ENCODE measurements at regions not wholly inside any gene's neighbourhood (a gene's known extent, or its start where the extent isn't known, plus 50 kb on each side); places are given as distances from the start of the nearest gene placed in this dataset.

DNA sequence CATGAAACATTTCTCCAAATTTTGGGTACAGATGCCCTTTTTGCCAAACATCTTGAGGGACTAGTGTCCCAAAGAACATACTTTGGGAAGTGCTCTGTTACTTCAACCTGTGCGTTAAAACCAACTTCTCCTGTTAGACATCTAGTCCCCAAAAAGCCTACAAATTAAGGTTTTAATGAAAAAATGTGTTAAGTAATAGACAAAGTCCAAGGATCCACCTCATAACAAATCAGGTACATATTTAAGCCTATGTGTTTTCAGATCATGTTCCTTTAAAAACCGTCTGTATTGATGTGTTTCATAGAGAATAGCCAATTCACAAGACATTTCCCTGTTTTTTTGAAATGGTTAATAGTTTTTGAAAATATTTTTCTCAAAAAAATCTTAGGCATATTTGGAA, 174.8 kb upstream of the FAM20A start:
- no peak for TF ChIP-seq FOS (IDR thresholded peaks at IDR 0.05; ENCODE audit: borderline replicate concordance, extremely low read depth, insufficient read length)
- TF ChIP-seq FOXK2 (IDR thresholded peaks at IDR 0.05) = no peak
- TF ChIP-seq, protein P1, sequence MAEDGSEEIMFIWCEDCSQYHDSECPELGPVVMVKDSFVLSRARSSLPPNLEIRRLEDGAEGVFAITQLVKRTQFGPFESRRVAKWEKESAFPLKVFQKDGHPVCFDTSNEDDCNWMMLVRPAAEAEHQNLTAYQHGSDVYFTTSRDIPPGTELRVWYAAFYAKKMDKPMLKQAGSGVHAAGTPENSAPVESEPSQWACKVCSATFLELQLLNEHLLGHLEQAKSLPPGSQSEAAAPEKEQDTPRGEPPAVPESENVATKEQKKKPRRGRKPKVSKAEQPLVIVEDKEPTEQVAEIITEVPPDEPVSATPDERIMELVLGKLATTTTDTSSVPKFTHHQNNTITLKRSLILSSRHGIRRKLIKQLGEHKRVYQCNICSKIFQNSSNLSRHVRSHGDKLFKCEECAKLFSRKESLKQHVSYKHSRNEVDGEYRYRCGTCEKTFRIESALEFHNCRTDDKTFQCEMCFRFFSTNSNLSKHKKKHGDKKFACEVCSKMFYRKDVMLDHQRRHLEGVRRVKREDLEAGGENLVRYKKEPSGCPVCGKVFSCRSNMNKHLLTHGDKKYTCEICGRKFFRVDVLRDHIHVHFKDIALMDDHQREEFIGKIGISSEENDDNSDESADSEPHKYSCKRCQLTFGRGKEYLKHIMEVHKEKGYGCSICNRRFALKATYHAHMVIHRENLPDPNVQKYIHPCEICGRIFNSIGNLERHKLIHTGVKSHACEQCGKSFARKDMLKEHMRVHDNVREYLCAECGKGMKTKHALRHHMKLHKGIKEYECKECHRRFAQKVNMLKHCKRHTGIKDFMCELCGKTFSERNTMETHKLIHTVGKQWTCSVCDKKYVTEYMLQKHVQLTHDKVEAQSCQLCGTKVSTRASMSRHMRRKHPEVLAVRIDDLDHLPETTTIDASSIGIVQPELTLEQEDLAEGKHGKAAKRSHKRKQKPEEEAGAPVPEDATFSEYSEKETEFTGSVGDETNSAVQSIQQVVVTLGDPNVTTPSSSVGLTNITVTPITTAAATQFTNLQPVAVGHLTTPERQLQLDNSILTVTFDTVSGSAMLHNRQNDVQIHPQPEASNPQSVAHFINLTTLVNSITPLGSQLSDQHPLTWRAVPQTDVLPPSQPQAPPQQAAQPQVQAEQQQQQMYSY (CRISPR knock-in tag; IDR thresholded peaks at IDR 0.05) = no peak
- no peak for TF ChIP-seq EZH2 (IDR thresholded peaks at IDR 0.05; ENCODE audit: borderline replicate concordance, control insufficient read depth, low read depth, low read length)
- TF ChIP-seq, protein P2, sequence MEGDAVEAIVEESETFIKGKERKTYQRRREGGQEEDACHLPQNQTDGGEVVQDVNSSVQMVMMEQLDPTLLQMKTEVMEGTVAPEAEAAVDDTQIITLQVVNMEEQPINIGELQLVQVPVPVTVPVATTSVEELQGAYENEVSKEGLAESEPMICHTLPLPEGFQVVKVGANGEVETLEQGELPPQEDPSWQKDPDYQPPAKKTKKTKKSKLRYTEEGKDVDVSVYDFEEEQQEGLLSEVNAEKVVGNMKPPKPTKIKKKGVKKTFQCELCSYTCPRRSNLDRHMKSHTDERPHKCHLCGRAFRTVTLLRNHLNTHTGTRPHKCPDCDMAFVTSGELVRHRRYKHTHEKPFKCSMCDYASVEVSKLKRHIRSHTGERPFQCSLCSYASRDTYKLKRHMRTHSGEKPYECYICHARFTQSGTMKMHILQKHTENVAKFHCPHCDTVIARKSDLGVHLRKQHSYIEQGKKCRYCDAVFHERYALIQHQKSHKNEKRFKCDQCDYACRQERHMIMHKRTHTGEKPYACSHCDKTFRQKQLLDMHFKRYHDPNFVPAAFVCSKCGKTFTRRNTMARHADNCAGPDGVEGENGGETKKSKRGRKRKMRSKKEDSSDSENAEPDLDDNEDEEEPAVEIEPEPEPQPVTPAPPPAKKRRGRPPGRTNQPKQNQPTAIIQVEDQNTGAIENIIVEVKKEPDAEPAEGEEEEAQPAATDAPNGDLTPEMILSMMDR (IDR thresholded peaks at IDR 0.05 in 2 of 3, conservative IDR thresholded peaks at IDR 0.05 in 1 of 3; ENCODE audit: control insufficient read depth in 2 of 3, extremely low read depth in 1 of 3, insufficient read depth in 1 of 3, low read depth in 3 of 3, low read length in 3 of 3) = no peak
- TF ChIP-seq JUND (IDR thresholded peaks at IDR 0.05; ENCODE audit: low read depth, low read length) = no peak
- no peak for TF ChIP-seq SIN3A (IDR thresholded peaks at IDR 0.05; ENCODE audit: low read depth, low read length)
- TF ChIP-seq, protein P3, sequence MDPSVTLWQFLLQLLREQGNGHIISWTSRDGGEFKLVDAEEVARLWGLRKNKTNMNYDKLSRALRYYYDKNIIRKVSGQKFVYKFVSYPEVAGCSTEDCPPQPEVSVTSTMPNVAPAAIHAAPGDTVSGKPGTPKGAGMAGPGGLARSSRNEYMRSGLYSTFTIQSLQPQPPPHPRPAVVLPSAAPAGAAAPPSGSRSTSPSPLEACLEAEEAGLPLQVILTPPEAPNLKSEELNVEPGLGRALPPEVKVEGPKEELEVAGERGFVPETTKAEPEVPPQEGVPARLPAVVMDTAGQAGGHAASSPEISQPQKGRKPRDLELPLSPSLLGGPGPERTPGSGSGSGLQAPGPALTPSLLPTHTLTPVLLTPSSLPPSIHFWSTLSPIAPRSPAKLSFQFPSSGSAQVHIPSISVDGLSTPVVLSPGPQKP (IDR thresholded peaks at IDR 0.05; ENCODE audit: low read depth, low read length) = no peak
- TF ChIP-seq RBBP5 (conservative IDR thresholded peaks at IDR 0.05) = no peak
- TF ChIP-seq GABPA (IDR thresholded peaks at IDR 0.05; ENCODE audit: low read depth) = no peak
- TF ChIP-seq, protein P4, sequence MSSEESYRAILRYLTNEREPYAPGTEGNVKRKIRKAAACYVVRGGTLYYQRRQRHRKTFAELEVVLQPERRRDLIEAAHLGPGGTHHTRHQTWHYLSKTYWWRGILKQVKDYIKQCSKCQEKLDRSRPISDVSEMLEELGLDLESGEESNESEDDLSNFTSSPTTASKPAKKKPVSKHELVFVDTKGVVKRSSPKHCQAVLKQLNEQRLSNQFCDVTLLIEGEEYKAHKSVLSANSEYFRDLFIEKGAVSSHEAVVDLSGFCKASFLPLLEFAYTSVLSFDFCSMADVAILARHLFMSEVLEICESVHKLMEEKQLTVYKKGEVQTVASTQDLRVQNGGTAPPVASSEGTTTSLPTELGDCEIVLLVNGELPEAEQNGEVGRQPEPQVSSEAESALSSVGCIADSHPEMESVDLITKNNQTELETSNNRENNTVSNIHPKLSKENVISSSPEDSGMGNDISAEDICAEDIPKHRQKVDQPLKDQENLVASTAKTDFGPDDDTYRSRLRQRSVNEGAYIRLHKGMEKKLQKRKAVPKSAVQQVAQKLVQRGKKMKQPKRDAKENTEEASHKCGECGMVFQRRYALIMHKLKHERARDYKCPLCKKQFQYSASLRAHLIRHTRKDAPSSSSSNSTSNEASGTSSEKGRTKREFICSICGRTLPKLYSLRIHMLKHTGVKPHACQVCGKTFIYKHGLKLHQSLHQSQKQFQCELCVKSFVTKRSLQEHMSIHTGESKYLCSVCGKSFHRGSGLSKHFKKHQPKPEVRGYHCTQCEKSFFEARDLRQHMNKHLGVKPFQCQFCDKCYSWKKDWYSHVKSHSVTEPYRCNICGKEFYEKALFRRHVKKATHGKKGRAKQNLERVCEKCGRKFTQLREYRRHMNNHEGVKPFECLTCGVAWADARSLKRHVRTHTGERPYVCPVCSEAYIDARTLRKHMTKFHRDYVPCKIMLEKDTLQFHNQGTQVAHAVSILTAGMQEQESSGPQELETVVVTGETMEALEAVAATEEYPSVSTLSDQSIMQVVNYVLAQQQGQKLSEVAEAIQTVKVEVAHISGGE (CRISPR knock-in tag; IDR thresholded peaks at IDR 0.05) = no peak
- no peak for TF ChIP-seq POLR2A (IDR thresholded peaks at IDR 0.05; ENCODE audit: low read depth, low read length)
- TF ChIP-seq, protein P5, sequence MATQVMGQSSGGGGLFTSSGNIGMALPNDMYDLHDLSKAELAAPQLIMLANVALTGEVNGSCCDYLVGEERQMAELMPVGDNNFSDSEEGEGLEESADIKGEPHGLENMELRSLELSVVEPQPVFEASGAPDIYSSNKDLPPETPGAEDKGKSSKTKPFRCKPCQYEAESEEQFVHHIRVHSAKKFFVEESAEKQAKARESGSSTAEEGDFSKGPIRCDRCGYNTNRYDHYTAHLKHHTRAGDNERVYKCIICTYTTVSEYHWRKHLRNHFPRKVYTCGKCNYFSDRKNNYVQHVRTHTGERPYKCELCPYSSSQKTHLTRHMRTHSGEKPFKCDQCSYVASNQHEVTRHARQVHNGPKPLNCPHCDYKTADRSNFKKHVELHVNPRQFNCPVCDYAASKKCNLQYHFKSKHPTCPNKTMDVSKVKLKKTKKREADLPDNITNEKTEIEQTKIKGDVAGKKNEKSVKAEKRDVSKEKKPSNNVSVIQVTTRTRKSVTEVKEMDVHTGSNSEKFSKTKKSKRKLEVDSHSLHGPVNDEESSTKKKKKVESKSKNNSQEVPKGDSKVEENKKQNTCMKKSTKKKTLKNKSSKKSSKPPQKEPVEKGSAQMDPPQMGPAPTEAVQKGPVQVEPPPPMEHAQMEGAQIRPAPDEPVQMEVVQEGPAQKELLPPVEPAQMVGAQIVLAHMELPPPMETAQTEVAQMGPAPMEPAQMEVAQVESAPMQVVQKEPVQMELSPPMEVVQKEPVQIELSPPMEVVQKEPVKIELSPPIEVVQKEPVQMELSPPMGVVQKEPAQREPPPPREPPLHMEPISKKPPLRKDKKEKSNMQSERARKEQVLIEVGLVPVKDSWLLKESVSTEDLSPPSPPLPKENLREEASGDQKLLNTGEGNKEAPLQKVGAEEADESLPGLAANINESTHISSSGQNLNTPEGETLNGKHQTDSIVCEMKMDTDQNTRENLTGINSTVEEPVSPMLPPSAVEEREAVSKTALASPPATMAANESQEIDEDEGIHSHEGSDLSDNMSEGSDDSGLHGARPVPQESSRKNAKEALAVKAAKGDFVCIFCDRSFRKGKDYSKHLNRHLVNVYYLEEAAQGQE (IDR thresholded peaks at IDR 0.05; ENCODE audit: low read depth, low read length) = no peak
